GM19043 (cell line): ENCODE measurements at regions not wholly inside any gene's neighbourhood (a gene's known extent, or its start where the extent isn't known, plus 50 kb on each side); places are given as distances from the start of the nearest gene placed in this dataset.
"Not testable (repeated sequence)": the region's sequence is repeated elsewhere in the genome, so short reads cannot be mapped to it uniquely, and the experiment has no call there.

Experiments used
- ATAC-seq: cut with Tn5 transposase; IDR thresholded peaks from one replicate; pipeline ENCODE4 v1.9.1; 2021; ENCODE audit warnings: low read depth; ENCODE audit not compliant: unreplicated experiment

GRCh38 chr4:12958436-12958835 is 525.7 kb downstream of the RAB28 start:
- no peak for ATAC-seq

- ATAC-seq: no peak
Observed at GRCh38 chr4:12957108-12957507, 527.0 kb downstream of the RAB28 start.

- no peak for ATAC-seq
Observed at GRCh38 chr4:12956026-12956425, 528.1 kb downstream of the RAB28 start.

GRCh38 chr4:12949719-12950490 is 534.2 kb downstream of the RAB28 start:
- no peak for ATAC-seq

GRCh38 chr4:12943069-12943468 is 541.1 kb downstream of the RAB28 start:
- ATAC-seq: no peak

GRCh38 chr4:12933760-12934221 is 550.3 kb downstream of the RAB28 start:
- no peak for ATAC-seq

GRCh38 chr4:12932203-12932788 is 551.8 kb downstream of the RAB28 start:
- ATAC-seq: no peak

- ATAC-seq: no peak
Observed at GRCh38 chr4:12929784-12930183, 554.4 kb downstream of the RAB28 start.

- no peak for ATAC-seq
Observed at GRCh38 chr4:12928751-12929150, 555.4 kb downstream of the RAB28 start.

GRCh38 chr4:12926189-12927066 is 557.7 kb downstream of the RAB28 start:
- no peak for ATAC-seq

- ATAC-seq: no peak
Observed at GRCh38 chr4:12924728-12925320, 559.3 kb downstream of the RAB28 start.

- no peak for ATAC-seq
Observed at GRCh38 chr4:12924253-12924652, 559.9 kb downstream of the RAB28 start.

GRCh38 chr4:12912896-12913418 is 571.2 kb downstream of the RAB28 start:
- no peak for ATAC-seq

GRCh38 chr4:12911750-12912358 is 572.3 kb downstream of the RAB28 start:
- no peak for ATAC-seq

- not testable (repeated sequence) for ATAC-seq
Observed at GRCh38 chr4:12903640-12904039, 580.5 kb downstream of the RAB28 start.

- ATAC-seq: no peak
Observed at GRCh38 chr4:12902735-12903134, 581.4 kb downstream of the RAB28 start.

GRCh38 chr4:12897954-12898353 is 586.2 kb downstream of the RAB28 start:
- no peak for ATAC-seq

GRCh38 chr4:12894062-12894461 is 590.1 kb downstream of the RAB28 start:
- ATAC-seq: no peak

- ATAC-seq: no peak
Observed at GRCh38 chr4:12889054-12889453, 595.1 kb downstream of the RAB28 start.
